ENCODE measurements at regions not wholly inside any gene's neighbourhood (a gene's known extent, or its start where the extent isn't known, plus 50 kb on each side); places are given as distances from the start of the nearest gene placed in this dataset.

- DNase-seq (ENCODE audit: low read depth), result no peak
Measured at GRCh38 chr11:128407962-128408361, 179.4 kb downstream of the ETS1 start.

- no peak for DNase-seq (ENCODE audit: low read depth)
Measured at GRCh38 chr11:128405714-128406662, 181.4 kb downstream of the ETS1 start.

- DNase-seq (ENCODE audit: low read depth), result no peak
Measured at GRCh38 chr11:128405112-128405511, 182.2 kb downstream of the ETS1 start.

- no peak for DNase-seq (ENCODE audit: low read depth)
Measured at GRCh38 chr11:128404437-128404836, 182.9 kb downstream of the ETS1 start.

GRCh38 chr11:128400382-128401203 is 186.8 kb downstream of the ETS1 start:
- no peak for DNase-seq (ENCODE audit: low read depth)

- no peak for DNase-seq (ENCODE audit: low read depth)
Measured at GRCh38 chr11:128399251-128400121, 187.9 kb downstream of the ETS1 start.

- DNase-seq (ENCODE audit: low read depth), result no peak
Measured at GRCh38 chr11:128398517-128399250, 188.7 kb downstream of the ETS1 start.

GRCh38 chr11:128397362-128397761 is 190.0 kb downstream of the ETS1 start:
- DNase-seq (ENCODE audit: low read depth), result no peak

GRCh38 chr11:128394431-128395089 is 192.8 kb downstream of the ETS1 start:
- no peak for DNase-seq (ENCODE audit: low read depth)

GRCh38 chr11:128392259-128392658 is 195.1 kb downstream of the ETS1 start:
- DNase-seq (ENCODE audit: low read depth), result no peak

- no peak for DNase-seq (ENCODE audit: low read depth)
Measured at GRCh38 chr11:128391811-128392210, 195.5 kb downstream of the ETS1 start.

- no peak for DNase-seq (ENCODE audit: low read depth)
Measured at GRCh38 chr11:128390246-128390645, 197.1 kb downstream of the ETS1 start.

- DNase-seq (ENCODE audit: low read depth), result no peak
Measured at GRCh38 chr11:128389461-128389976, 197.8 kb downstream of the ETS1 start.

GRCh38 chr11:128388206-128388815 is 199.0 kb downstream of the ETS1 start:
- no peak for DNase-seq (ENCODE audit: low read depth)

- DNase-seq (ENCODE audit: low read depth), result peak; percentile 20
Measured at GRCh38 chr11:128379587-128380580, 207.5 kb downstream of the ETS1 start.

GRCh38 chr11:128375961-128376360 is 211.4 kb downstream of the ETS1 start:
- DNase-seq (ENCODE audit: low read depth), result no peak

GRCh38 chr11:128374026-128374425 is 213.3 kb downstream of the ETS1 start:
- no peak for DNase-seq (ENCODE audit: low read depth)

GRCh38 chr11:128372977-128373376 is 214.4 kb downstream of the ETS1 start:
- no peak for DNase-seq (ENCODE audit: low read depth)

- DNase-seq (ENCODE audit: low read depth), result no peak
Measured at GRCh38 chr11:128367573-128367972, 219.8 kb downstream of the ETS1 start.

Measured in activated T-cell treated with anti-CD3 and anti-CD28 coated beads for 24 hours (primary cell).